ENCODE measurements at regions not wholly inside any gene's neighbourhood (a gene's known extent, or its start where the extent isn't known, plus 50 kb on each side); places are given as distances from the start of the nearest gene placed in this dataset.

GRCh38 chr15:97072545-97072944, 742.0 kb downstream of the NR2F2 start:
- Histone ChIP-seq H3K4me1 (no peaks in the 10 kb centered on the region), H3K9me3 (peaks cover 0 to 9% of the 10 kb centered on the region in 2 donors), H3K27me3 (no peaks in the 10 kb centered on the region), H3K4me3 (no peak overlapping the region), H3K36me3 (no peaks in the 10 kb centered on the region), H3K27ac (no peak overlapping the region)
- no peak for DNase-seq (ENCODE audit: low spot score)
- TF ChIP-seq CTCF (IDR thresholded peaks at IDR 0.05): no peak

GRCh38 chr15:97076011-97076410, 745.5 kb downstream of the NR2F2 start:
- H3K36me3 ChIP-seq: no peaks in the 10 kb centered on the region
- no peaks in the 10 kb centered on the region for H3K27me3 ChIP-seq
- no peaks in the 10 kb centered on the region for H3K4me1 ChIP-seq
- no peak overlapping the region for H3K27ac ChIP-seq
- H3K9me3 ChIP-seq: peaks cover 0 to 9% of the 10 kb centered on the region in 2 donors
- DNase-seq (ENCODE audit: low spot score): no peak
- H3K4me3 ChIP-seq: no peak overlapping the region
- TF ChIP-seq CTCF (IDR thresholded peaks at IDR 0.05): no peak

GRCh38 chr15:97077975-97078374, 747.5 kb downstream of the NR2F2 start:
- Histone ChIP-seq H3K36me3 (no peaks in the 10 kb centered on the region), H3K4me3 (no peak overlapping the region), H3K9me3 (peaks cover 0 to 9% of the 10 kb centered on the region in 2 donors), H3K27ac (no peak overlapping the region), H3K27me3 (no peaks in the 10 kb centered on the region), H3K4me1 (no peaks in the 10 kb centered on the region)
- no peak for DNase-seq (ENCODE audit: low spot score)
- no peak for TF ChIP-seq CTCF (IDR thresholded peaks at IDR 0.05)

GRCh38 chr15:97078591-97078990, 748.1 kb downstream of the NR2F2 start:
- no peak for TF ChIP-seq CTCF (IDR thresholded peaks at IDR 0.05)

GRCh38 chr15:97081666-97082226, 751.2 kb downstream of the NR2F2 start:
- H3K4me1 ChIP-seq: no peaks in the 10 kb centered on the region
- no peaks in the 10 kb centered on the region for H3K9me3 ChIP-seq
- H3K4me3 ChIP-seq: no peak overlapping the region
- DNase-seq (ENCODE audit: low spot score): no peak
- H3K36me3 ChIP-seq: no peaks in the 10 kb centered on the region
- no peak for TF ChIP-seq CTCF (IDR thresholded peaks at IDR 0.05)
- H3K27ac ChIP-seq: no peak overlapping the region
- no peaks in the 10 kb centered on the region for H3K27me3 ChIP-seq

More at GRCh38 chr15:97078591-97078990, 748.1 kb downstream of the NR2F2 start:
- H3K9me3 ChIP-seq: peaks cover 0 to 9% of the 10 kb centered on the region in 2 donors
- no peaks in the 10 kb centered on the region for H3K36me3 ChIP-seq
- DNase-seq (ENCODE audit: low spot score): no peak
- no peaks in the 10 kb centered on the region for H3K27me3 ChIP-seq
- H3K27ac ChIP-seq: no peak overlapping the region
- H3K4me1 ChIP-seq: no peaks in the 10 kb centered on the region
- no peak overlapping the region for H3K4me3 ChIP-seq

- no peak overlapping the region for H3K4me3 ChIP-seq
- no peaks in the 10 kb centered on the region for H3K36me3 ChIP-seq
- H3K4me1 ChIP-seq: no peaks in the 10 kb centered on the region
- H3K27me3 ChIP-seq: no peaks in the 10 kb centered on the region
- no peak for TF ChIP-seq CTCF (IDR thresholded peaks at IDR 0.05)
- H3K27ac ChIP-seq: no peak overlapping the region
- H3K9me3 ChIP-seq: no peaks in the 10 kb centered on the region
- no peak for DNase-seq (ENCODE audit: low spot score)
Measured at GRCh38 chr15:97082830-97083229, 752.3 kb downstream of the NR2F2 start.
